Renal cortex interstitium (tissue), 11 donors: ENCODE measurements at regions not wholly inside any gene's neighbourhood (a gene's known extent, or its start where the extent isn't known, plus 50 kb on each side); places are given as distances from the start of the nearest gene placed in this dataset.
A peak's percentile ranks its signal among the peaks of the same experiment; 100 is the strongest.

Experiments
- DNase-seq, 11 donors: peaks; one replicate each; pipeline ENCODE4 v3.0.0-alpha.2; 2013; ENCODE audit warnings: low read depth in 9 of 11, low spot score in 4 of 11; ENCODE audit errors: extremely low read depth in 1 of 11

GRCh38 chr11:114977651-114978050 is 299.3 kb downstream of the NXPE2 start:
- DNase-seq = no peak

- DNase-seq = no peak
Observed at GRCh38 chr11:114982141-114982540, 303.8 kb downstream of the NXPE2 start.

GRCh38 chr11:114984611-114985163 is 306.4 kb downstream of the NXPE2 start:
- DNase-seq = no peak

- DNase-seq = no peak
Observed at GRCh38 chr11:114986365-114986764, 308.0 kb downstream of the NXPE2 start.

- DNase-seq = no peak
Observed at GRCh38 chr11:114987186-114987760, 308.9 kb downstream of the NXPE2 start.

GRCh38 chr11:114988644-114989043 is 310.3 kb downstream of the NXPE2 start:
- DNase-seq = no peak

GRCh38 chr11:114989536-114989935 is 311.2 kb downstream of the NXPE2 start:
- peak in 2 of 11 donors; percentile 5 to 38 for DNase-seq

- no peak for DNase-seq
Observed at GRCh38 chr11:115005663-115006062, 327.3 kb downstream of the NXPE2 start.

GRCh38 chr11:115007851-115008250 is 329.5 kb downstream of the NXPE2 start:
- no peak for DNase-seq

GRCh38 chr11:115008799-115009198 is 330.5 kb downstream of the NXPE2 start:
- no peak for DNase-seq

- no peak for DNase-seq
Observed at GRCh38 chr11:115017529-115017928, 339.2 kb downstream of the NXPE2 start.

GRCh38 chr11:115030166-115030565 is 351.8 kb downstream of the NXPE2 start:
- no peak for DNase-seq

- no peak for DNase-seq
Observed at GRCh38 chr11:115036406-115037180, 358.3 kb downstream of the NXPE2 start.

- DNase-seq = no peak
Observed at GRCh38 chr11:115042002-115042401, 363.7 kb downstream of the NXPE2 start.

- no peak for DNase-seq
Observed at GRCh38 chr11:115047631-115048030, 369.3 kb downstream of the NXPE2 start.

GRCh38 chr11:115049796-115050195 is 371.5 kb downstream of the NXPE2 start:
- peak in 1 of 11 donors; percentile 32 for DNase-seq

- no peak for DNase-seq
Observed at GRCh38 chr11:115050756-115051155, 372.4 kb downstream of the NXPE2 start.

GRCh38 chr11:115051938-115052590 is 373.7 kb downstream of the NXPE2 start:
- DNase-seq = no peak

- no peak for DNase-seq
Observed at GRCh38 chr11:115052601-115053000, 374.3 kb downstream of the NXPE2 start.
